BLaER1 (cell line): ENCODE measurements at regions not wholly inside any gene's neighbourhood (a gene's known extent, or its start where the extent isn't known, plus 50 kb on each side); places are given as distances from the start of the nearest gene placed in this dataset.

Experiments used
- H3K27ac ChIP-seq: shearing (Covaris generic); formaldehyde crosslinking; 2 replicates; pipeline ENCODE4 v1.8.1; 2022
- H3K27me3 ChIP-seq: shearing (Covaris generic); formaldehyde crosslinking; 2 replicates; pipeline ENCODE4 v1.8.1; 2022
- H3K36me3 ChIP-seq: shearing (Covaris generic); formaldehyde crosslinking; 2 replicates; pipeline ENCODE4 v1.8.1; 2022
- H3K4me1 ChIP-seq: shearing (Covaris generic); formaldehyde crosslinking; 2 replicates; pipeline ENCODE4 v1.8.1; 2022
- H3K4me2 ChIP-seq: shearing (Covaris generic); formaldehyde crosslinking; 2 replicates; pipeline ENCODE4 v1.8.1; 2022
- H3K4me3 ChIP-seq: shearing (Covaris generic); formaldehyde crosslinking; 2 replicates; pipeline ENCODE4 v1.8.1; 2022
- H3K9ac ChIP-seq: shearing (Covaris generic); formaldehyde crosslinking; 2 replicates; pipeline ENCODE4 v1.8.1; 2022
- H3K9me3 ChIP-seq: shearing (Covaris generic); formaldehyde crosslinking; 2 replicates; pipeline ENCODE4 v1.8.1; 2022
- H4K20me1 ChIP-seq: shearing (Covaris generic); formaldehyde crosslinking; 2 replicates; pipeline ENCODE4 v1.8.1; 2022
- Cebpa-rat ChIP-seq: shearing (Covaris generic); IDR thresholded peaks from 2 replicates; pipeline ENCODE4 v1.8.1; 2022

GRCh38 chr4:161237495-161237894 lies 926.3 kb downstream of the FSTL5 start:
- Histone ChIP-seq H3K9ac (no peak overlapping the region), H3K36me3 (no peaks in the 10 kb centered on the region), H4K20me1 (no peaks in the 10 kb centered on the region), H3K4me1 (no peaks in the 10 kb centered on the region), H3K9me3 (no peaks in the 10 kb centered on the region), H3K27me3 (no peaks in the 10 kb centered on the region), H3K4me2 (no peak overlapping the region), H3K27ac (no peak overlapping the region), H3K4me3 (no peak overlapping the region)
- TF ChIP-seq Cebpa-rat, result no peak

- Histone ChIP-seq H3K4me3 (no peak overlapping the region), H3K9me3 (peaks cover 17% of the 10 kb centered on the region), H3K27ac (no peak overlapping the region), H3K9ac (no peak overlapping the region), H4K20me1 (no peaks in the 10 kb centered on the region), H3K4me2 (no peak overlapping the region), H3K36me3 (no peaks in the 10 kb centered on the region), H3K27me3 (no peaks in the 10 kb centered on the region), H3K4me1 (no peaks in the 10 kb centered on the region)
- TF ChIP-seq Cebpa-rat, result no peak
Measured at GRCh38 chr4:161225327-161225726, 938.5 kb downstream of the FSTL5 start.

DNA sequence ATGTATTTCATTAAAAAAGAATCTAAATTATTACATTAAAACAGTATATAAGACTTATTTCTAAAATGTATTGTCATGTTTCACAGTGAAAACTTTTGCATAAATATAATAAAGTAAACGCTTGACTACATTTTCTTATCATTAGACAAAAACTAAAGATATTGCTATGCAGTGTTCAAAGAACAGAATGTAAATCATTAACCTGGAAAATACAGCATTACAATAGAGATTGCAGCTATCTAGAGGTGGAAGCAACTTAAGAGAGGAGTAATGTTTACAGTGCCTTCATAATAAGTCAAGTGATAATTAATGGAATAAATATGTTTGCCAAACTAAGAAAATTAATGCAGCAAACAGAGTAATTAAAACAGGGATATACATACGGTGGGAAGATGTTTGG lies 940.9 kb downstream of the FSTL5 start:
- no peaks in the 10 kb centered on the region for H4K20me1 ChIP-seq
- TF ChIP-seq Cebpa-rat, result no peak
- H3K4me2 ChIP-seq, result no peak overlapping the region
- H3K9ac ChIP-seq, result no peak overlapping the region
- no peaks in the 10 kb centered on the region for H3K4me1 ChIP-seq
- peaks cover 13% of the 10 kb centered on the region for H3K9me3 ChIP-seq
- no peaks in the 10 kb centered on the region for H3K36me3 ChIP-seq
- no peak overlapping the region for H3K4me3 ChIP-seq
- no peaks in the 10 kb centered on the region for H3K27me3 ChIP-seq
- H3K27ac ChIP-seq, result no peak overlapping the region

DNA sequence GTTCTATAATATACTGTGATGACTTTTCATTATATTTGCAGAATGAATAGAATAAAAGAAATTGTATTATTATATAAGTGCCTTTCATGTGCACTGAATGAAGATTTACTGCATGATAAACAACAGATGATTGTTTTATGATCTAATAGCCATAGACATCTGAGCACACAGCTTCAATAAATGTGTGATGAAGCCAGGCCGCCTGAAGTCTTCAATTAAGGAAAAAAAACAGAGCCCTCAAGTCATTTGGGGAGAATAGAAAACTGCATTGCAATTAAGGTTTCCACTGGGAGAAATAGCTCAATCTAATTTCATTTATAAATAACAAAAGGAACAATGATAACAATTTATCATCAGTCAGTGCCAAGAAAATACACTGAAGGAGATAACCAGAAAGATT lies 955.2 kb downstream of the FSTL5 start:
- no peaks in the 10 kb centered on the region for H4K20me1 ChIP-seq
- H3K4me2 ChIP-seq, result no peak overlapping the region
- no peak overlapping the region for H3K4me3 ChIP-seq
- no peaks in the 10 kb centered on the region for H3K27me3 ChIP-seq
- no peaks in the 10 kb centered on the region for H3K9me3 ChIP-seq
- no peaks in the 10 kb centered on the region for H3K4me1 ChIP-seq
- no peaks in the 10 kb centered on the region for H3K36me3 ChIP-seq
- no peak overlapping the region for H3K9ac ChIP-seq
- no peak for TF ChIP-seq Cebpa-rat
- no peak overlapping the region for H3K27ac ChIP-seq

GRCh38 chr4:161206528-161207080 lies 957.2 kb downstream of the FSTL5 start:
- Histone ChIP-seq H4K20me1 (no peaks in the 10 kb centered on the region), H3K4me1 (no peaks in the 10 kb centered on the region), H3K9me3 (no peaks in the 10 kb centered on the region), H3K36me3 (no peaks in the 10 kb centered on the region), H3K27me3 (no peaks in the 10 kb centered on the region), H3K4me3 (no peak overlapping the region), H3K4me2 (no peak overlapping the region), H3K9ac (no peak overlapping the region), H3K27ac (no peak overlapping the region)
- TF ChIP-seq Cebpa-rat, result no peak

DNA sequence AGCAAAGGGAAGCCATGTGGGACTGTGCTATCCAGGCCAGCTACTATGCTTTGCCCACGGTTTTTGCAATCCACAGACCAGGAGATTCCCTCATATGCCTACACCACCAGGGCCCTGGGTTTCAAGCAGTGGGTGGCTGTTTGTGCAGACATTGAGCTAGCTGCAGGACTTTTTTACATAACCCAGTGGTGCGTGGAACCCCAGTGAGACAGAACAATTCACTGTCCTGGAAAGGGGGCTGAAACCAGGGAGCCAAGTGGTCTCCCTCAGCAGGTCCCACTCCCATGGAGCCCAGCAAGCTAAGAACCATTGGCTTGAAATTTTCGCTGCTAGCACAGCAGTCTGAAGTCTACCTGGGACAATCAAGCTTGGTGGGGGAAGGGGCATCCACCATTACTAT lies 959.9 kb downstream of the FSTL5 start:
- H4K20me1 ChIP-seq, result no peaks in the 10 kb centered on the region
- TF ChIP-seq Cebpa-rat, result no peak
- no peak overlapping the region for H3K9ac ChIP-seq
- no peaks in the 10 kb centered on the region for H3K4me1 ChIP-seq
- no peak overlapping the region for H3K4me2 ChIP-seq
- H3K36me3 ChIP-seq, result no peaks in the 10 kb centered on the region
- no peaks in the 10 kb centered on the region for H3K9me3 ChIP-seq
- H3K27ac ChIP-seq, result no peak overlapping the region
- H3K4me3 ChIP-seq, result no peak overlapping the region
- no peaks in the 10 kb centered on the region for H3K27me3 ChIP-seq

DNA sequence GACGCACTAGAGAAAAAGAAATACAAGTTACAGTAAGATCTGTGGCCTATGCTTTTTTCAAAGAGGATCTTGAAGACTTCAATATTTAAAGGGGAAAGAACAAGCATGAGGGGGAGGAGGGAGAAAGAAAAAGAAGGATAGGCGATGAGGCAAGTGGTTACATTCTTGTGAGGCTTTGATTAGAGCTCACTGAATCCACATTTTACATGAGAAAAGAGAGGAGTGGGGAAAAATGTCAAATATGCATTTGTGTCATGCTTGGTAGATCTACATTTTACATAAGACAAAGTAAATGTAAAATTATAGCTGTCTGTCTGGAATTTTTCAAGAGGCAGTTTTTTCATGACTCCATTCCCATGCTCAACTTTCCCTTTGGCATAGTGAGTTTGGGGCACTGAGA lies 965.9 kb downstream of the FSTL5 start:
- Histone ChIP-seq H3K4me3 (no peak overlapping the region), H3K9ac (no peak overlapping the region), H3K27ac (no peak overlapping the region), H3K4me1 (peaks cover 10% of the 10 kb centered on the region), H3K4me2 (no peak overlapping the region), H3K36me3 (no peaks in the 10 kb centered on the region), H4K20me1 (no peaks in the 10 kb centered on the region), H3K27me3 (no peaks in the 10 kb centered on the region), H3K9me3 (no peaks in the 10 kb centered on the region)
- TF ChIP-seq Cebpa-rat, result no peak

DNA sequence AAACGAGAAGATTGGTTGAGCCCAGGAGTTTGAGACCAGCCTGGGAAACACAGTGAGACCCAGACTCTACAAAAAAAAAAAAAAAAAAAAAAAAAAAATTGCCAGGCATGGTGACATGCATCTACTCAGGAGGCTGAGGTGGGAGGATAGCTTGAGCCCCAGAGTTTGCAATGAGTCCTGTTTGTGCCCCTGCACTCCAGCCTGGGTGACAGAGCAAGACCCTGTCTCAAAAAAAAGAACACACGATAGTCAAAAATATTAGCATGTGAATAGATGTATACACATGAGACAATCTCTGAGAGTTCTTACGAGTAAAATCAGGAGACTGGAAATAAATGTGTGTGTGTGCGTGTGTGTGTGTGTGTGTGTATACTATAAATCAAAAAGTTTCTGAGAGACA lies 966.3 kb downstream of the FSTL5 start:
- H3K27me3 ChIP-seq, result no peaks in the 10 kb centered on the region
- no peak overlapping the region for H3K4me2 ChIP-seq
- H3K36me3 ChIP-seq, result no peaks in the 10 kb centered on the region
- H3K27ac ChIP-seq, result no peak overlapping the region
- H3K9me3 ChIP-seq, result no peaks in the 10 kb centered on the region
- no peak for TF ChIP-seq Cebpa-rat
- no peak overlapping the region for H3K9ac ChIP-seq
- H3K4me3 ChIP-seq, result no peak overlapping the region
- peaks cover 10% of the 10 kb centered on the region for H3K4me1 ChIP-seq
- H4K20me1 ChIP-seq, result no peaks in the 10 kb centered on the region

GRCh38 chr4:161189286-161190134 lies 974.3 kb downstream of the FSTL5 start:
- H3K4me2 ChIP-seq, result no peak overlapping the region
- no peak overlapping the region for H3K9ac ChIP-seq
- H3K27me3 ChIP-seq, result no peaks in the 10 kb centered on the region
- no peak overlapping the region for H3K27ac ChIP-seq
- H3K4me1 ChIP-seq, result no peaks in the 10 kb centered on the region
- H3K9me3 ChIP-seq, result no peaks in the 10 kb centered on the region
- no peak for TF ChIP-seq Cebpa-rat
- no peaks in the 10 kb centered on the region for H4K20me1 ChIP-seq
- no peak overlapping the region for H3K4me3 ChIP-seq
- no peaks in the 10 kb centered on the region for H3K36me3 ChIP-seq

DNA sequence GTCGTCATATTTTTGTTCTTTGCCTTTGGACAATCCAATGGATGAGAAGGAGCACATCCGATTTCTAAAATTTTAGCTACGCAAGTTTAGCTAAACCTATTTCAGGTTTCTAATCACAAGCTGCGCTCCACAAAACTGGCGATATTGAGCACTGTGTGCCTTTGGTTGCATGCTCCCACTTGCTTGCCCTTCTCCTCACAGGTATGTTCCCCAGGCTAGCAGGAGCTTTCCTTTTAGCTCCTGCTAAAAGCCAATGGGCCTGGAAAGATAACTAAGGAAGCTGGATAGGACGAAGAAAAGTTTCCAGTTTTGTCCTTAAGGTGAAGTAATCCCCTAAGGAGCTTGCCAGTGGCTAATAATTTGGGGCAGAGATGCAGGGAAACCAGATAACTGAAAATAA lies 975.2 kb downstream of the FSTL5 start:
- no peak overlapping the region for H3K4me3 ChIP-seq
- no peaks in the 10 kb centered on the region for H3K36me3 ChIP-seq
- no peaks in the 10 kb centered on the region for H3K4me1 ChIP-seq
- no peaks in the 10 kb centered on the region for H3K27me3 ChIP-seq
- H3K9ac ChIP-seq, result no peak overlapping the region
- TF ChIP-seq Cebpa-rat, result no peak
- H3K4me2 ChIP-seq, result no peak overlapping the region
- no peak overlapping the region for H3K27ac ChIP-seq
- no peaks in the 10 kb centered on the region for H3K9me3 ChIP-seq
- no peaks in the 10 kb centered on the region for H4K20me1 ChIP-seq
